NCI-H2171 (cell line): ENCODE measurements at regions not wholly inside any gene's neighbourhood (a gene's known extent, or its start where the extent isn't known, plus 50 kb on each side); places are given as distances from the start of the nearest gene placed in this dataset.

ENCODE experiments used
- DNase-seq: peaks from one replicate; lab custom pipeline; 2025; lab: John Stamatoyannopoulos, UW

DNA sequence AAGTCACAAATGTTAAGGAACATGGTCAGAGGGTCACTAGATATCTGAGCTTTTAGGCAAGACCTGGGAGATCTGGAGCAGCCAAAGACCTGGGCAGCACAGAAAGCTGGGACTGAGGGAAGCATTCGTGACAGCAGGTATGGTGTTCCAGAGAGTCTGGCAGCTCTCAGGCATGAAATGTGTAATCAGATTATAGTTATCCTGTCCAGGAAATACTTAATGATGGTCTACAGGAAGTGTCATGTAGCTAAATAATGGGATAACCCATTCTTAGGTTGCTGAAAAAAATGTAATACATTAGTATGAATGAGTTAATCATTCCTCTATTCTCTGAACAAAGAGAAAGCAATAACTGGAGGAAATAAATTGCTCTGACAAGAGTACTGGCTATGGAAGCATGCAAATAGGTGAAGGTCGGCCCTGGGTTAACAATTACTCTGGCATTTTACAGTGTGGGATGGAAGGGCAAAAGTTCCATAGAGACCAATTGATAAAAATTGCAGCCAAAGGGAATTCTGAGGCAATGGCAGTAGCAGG lies 740.5 kb downstream of the CBLN4 start:
- DNase-seq, result no peak

- DNase-seq, result no peak
These were observed 746.8 kb downstream of the CBLN4 start for GRCh38 chr20:55258559-55258958.

DNA sequence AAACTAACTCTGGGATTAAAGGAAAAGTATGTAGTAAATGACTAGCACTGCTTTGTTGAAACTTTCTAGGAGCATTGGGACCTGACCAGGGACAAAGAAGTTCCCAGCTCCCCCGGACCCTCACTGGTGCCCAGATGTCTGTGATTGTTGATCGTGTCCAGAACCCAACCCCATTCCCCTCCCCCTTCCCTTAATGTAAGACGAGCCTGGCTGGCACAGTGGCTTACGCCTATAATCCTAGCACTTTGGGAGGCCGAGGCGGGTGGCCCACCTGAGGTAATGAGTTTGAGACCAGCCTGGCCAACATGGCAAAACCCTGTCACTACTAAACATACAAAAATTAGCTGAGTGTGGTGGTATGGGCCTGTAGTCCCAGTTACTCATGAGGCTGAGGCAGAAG lies 750.3 kb downstream of the CBLN4 start:
- no peak for DNase-seq

GRCh38 chr20:55253781-55254180 lies 751.5 kb downstream of the CBLN4 start:
- DNase-seq, result no peak

- DNase-seq, result no peak
These were observed 752.8 kb downstream of the CBLN4 start for GRCh38 chr20:55252521-55252920.

- no peak for DNase-seq
These were observed 754.1 kb downstream of the CBLN4 start for GRCh38 chr20:55251170-55251569.

DNA sequence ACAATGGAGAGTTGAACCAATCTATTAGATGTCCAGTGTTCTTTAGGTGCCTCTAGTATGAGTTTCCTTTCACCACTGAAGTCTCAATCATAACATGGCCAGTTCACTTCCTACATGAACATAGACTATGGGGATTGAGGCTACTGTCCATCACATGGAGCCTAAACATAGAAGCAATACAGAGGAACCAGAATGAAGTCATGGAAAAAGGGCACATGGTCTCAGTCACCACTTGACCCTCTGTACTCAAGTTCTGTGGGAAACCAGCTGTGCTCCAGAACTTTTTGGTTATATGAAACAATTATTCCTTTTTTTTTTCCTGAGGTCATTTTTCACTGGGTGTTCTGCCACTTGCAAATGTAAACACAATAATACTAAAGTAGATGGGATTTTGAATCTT lies 762.5 kb downstream of the CBLN4 start:
- DNase-seq, result no peak

DNA sequence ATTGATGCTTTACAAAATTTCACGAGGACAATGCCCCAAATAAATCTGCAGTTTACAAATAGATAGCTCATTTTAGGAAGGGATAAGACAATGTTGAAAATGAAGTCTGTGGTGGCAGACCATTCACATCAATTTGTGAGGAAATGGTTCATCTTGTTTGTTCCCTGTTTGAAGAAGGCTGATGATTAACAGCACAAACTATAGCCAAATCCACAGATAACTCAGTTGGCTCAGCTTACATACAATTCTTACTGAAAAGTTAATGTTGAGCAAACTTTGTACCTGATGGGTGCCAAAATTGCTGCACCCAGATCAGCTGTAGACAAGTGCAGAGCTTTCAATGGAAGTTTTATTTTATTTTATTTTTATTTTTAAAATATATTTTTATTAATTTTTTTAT lies 763.9 kb downstream of the DOK5 start:
- DNase-seq, result no peak

GRCh38 chr20:55232647-55233046 lies 757.3 kb downstream of the DOK5 start:
- DNase-seq, result no peak

- no peak for DNase-seq
These were observed 754.1 kb downstream of the DOK5 start for GRCh38 chr20:55229451-55229850.

DNA sequence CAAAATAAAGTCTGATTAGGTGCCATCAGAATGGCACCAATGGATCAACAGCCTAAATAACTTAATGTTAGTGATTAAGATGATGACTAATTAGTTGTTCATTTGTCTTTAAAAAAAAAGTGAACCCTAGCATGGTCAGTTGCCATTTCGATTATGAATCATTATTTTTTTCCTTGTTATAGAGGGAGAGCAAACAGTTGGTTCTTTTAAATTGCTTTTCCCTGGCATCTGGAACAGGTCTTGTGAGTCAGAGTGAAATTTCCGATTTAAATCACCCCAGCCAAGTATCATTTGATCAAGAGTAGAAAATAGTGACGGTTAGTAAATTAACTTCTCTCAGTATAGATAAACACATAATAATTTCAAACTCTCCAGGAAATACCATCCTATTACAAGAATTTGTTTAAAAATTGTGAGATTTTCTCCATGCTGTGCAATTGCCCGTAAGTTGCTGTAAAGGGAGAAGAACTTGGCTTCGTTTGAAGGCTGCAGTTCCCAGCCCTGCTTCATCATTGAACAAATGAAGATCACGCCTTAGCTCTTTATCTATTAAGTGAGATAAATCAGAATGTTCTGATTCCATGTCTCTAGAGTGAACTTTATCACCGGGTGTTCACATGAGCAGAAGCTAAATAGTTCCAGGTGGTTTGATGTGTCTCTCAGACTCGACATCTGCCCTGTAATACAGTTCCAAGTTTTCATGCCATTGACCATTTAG lies 741.3 kb downstream of the DOK5 start:
- no peak for DNase-seq

DNA sequence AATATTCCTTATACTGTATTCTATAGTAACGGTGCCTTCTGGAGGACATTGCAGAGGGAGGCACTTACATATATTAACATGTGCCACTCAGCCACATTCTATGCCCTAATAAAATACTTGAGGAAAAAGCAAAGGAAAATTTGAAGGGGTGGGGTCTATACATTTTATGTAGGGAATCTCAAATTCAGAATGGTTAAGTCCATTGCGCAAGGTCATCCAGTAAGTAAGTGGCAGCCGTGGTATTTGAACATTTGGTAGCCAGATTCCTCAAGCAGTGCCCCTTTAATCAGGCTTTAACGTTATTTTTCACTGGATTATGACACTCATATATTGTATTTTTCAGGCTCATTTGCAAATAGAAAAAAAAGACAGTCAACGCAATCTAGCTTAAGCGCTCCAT lies 738.3 kb downstream of the DOK5 start:
- DNase-seq, result no peak

GRCh38 chr20:55211481-55211880 lies 736.1 kb downstream of the DOK5 start:
- no peak for DNase-seq

- no peak for DNase-seq
These were observed 730.3 kb downstream of the DOK5 start for GRCh38 chr20:55205665-55206064.

GRCh38 chr20:55200317-55200716 lies 724.9 kb downstream of the DOK5 start:
- no peak for DNase-seq

- no peak for DNase-seq
These were observed 719.6 kb downstream of the DOK5 start for GRCh38 chr20:55194947-55195346.

GRCh38 chr20:55186228-55186627 lies 710.8 kb downstream of the DOK5 start:
- DNase-seq, result no peak

DNA sequence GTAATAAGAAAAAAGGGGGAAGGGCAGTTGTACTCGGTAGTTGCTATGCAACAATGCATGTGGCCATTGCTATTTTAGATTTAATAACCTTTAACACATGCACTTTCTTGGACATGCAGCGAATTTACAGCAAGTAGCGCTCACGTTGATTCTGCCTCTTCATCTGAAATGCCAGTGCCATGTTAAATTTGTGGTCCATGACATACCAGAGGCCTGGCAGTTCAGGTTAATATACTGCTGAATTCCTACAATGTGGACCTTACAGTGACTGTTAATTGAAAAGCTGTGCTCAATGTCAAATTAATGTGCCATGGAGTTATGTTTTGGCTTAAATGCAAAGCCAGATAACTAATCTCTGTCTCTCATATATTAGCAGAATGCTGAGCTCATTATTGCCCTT lies 699.7 kb downstream of the DOK5 start:
- DNase-seq, result no peak

GRCh38 chr20:55174635-55175034 lies 699.2 kb downstream of the DOK5 start:
- no peak for DNase-seq

GRCh38 chr20:55174172-55174571 lies 698.8 kb downstream of the DOK5 start:
- no peak for DNase-seq

DNA sequence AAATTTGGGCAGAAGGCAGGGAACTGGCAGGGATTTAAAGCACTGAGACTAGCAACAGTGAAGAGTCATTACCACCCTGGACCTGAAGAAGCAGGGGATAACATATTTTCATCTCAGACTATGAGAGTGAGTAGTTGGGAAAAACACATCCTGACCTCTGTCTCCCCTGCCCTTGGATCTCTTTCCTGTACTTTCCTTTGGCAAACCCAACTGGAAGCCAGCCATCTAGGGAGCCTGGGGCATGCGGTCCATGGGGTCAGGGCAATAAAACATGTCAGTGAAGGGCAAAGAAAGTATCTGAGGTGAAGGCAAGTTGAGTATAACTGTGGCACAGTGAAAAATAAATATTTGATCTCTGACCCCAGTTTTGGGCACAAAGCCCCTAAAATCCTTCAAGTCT lies 698.2 kb downstream of the DOK5 start:
- no peak for DNase-seq

GRCh38 chr20:55172310-55173002 lies 697.1 kb downstream of the DOK5 start:
- DNase-seq, result no peak

DNA sequence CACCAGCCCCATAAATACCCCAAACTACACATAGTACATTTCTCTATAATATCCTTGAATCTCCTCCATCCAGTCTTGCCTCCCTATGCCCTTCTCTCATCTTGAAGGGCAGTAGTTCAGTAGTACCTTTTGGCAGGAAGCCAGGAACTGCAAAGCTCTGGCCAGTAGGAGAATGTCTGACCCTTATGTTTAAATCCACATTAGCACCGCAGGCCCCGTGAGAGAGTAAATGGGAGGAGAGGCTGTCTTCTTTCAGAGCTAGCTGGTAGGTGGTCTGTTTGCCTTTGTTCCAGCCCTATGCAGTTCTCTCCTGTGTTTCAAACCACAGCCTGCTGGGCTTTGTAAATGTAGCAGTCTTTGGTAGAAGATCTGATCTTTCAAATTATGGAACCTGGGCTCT lies 690.7 kb downstream of the DOK5 start:
- no peak for DNase-seq

DNA sequence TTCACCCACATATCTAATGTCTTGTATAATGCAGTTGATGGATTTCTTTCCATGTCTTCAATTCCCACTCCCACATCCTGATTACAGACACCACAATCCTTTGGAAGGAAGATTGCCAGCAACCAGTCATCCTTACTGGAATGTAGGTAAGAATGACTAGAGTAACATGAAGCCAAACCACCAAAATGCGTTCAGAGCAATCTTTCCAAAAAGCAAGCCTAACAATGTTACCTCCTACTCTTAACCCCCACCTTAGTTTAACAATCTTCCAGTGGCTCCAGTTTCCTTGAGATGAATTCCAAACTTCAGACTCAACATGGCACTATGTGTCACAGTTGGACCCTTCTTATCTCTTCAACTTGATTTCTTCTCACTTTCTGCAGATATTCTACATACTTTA lies 685.6 kb downstream of the DOK5 start:
- no peak for DNase-seq
